ENCODE measurements at regions not wholly inside any gene's neighbourhood (a gene's known extent, or its start where the extent isn't known, plus 50 kb on each side); places are given as distances from the start of the nearest gene placed in this dataset.
"Not testable (repeated sequence)": the region's sequence is repeated elsewhere in the genome, so short reads cannot be mapped to it uniquely, and the experiment has no call there.

- WGBS, 10 experiments, result 17 to 57% (median 30%) methylated on average over 1 to 2 of the region's 2 CpGs; no CpG with 5 or more reads in 6 of the 10 experiments
- H3K4me3 ChIP-seq; H3K4me1 ChIP-seq (replicated peaks in 1 of 2); ATAC-seq (replicated peaks in 6 of 8); in situ Hi-C loops (cut with MboI; ENCODE audit: low pct_unique_long_range_greater_than_20kb in 2 of 9, low sequenced_read_pairs in 9 of 9, unreplicated experiment in 9 of 9); H3K27ac ChIP-seq: not testable (repeated sequence)
Measured at GRCh38 chr2:105989803-105990202, 204.3 kb downstream of the UXS1 start.

GRCh38 chr2:105989070-105989469 lies 205.0 kb downstream of the UXS1 start:
- no peak for ATAC-seq (replicated peaks in 6 of 8)
- Histone ChIP-seq H3K27ac (no peak overlapping the region), H3K4me1 (replicated peaks in 1 of 2) (no peaks in the 10 kb centered on the region), H3K4me3 (no peak overlapping the region)
- in situ Hi-C loops (cut with MboI; ENCODE audit: low pct_unique_long_range_greater_than_20kb in 2 of 9, low sequenced_read_pairs in 9 of 9, unreplicated experiment in 9 of 9), result no loop called here

GRCh38 chr2:105977807-105978206 lies 216.3 kb downstream of the UXS1 start:
- ATAC-seq (replicated peaks in 6 of 8), result no peak
- Histone ChIP-seq H3K4me3 (no peak overlapping the region), H3K27ac (no peak overlapping the region), H3K4me1 (replicated peaks in 1 of 2) (no peaks in the 10 kb centered on the region)
- WGBS, 10 experiments, result 20 to 100% (median 58%) methylated on average over 1 of the region's 1 CpG; no CpG with 5 or more reads in 3 of the 10 experiments
- in situ Hi-C loops (cut with MboI; ENCODE audit: low pct_unique_long_range_greater_than_20kb in 2 of 9, low sequenced_read_pairs in 9 of 9, unreplicated experiment in 9 of 9), result no loop called here

- Histone ChIP-seq H3K27ac (no peak overlapping the region), H3K4me1 (replicated peaks in 1 of 2) (no peaks in the 10 kb centered on the region), H3K4me3 (no peak overlapping the region)
- in situ Hi-C loops (cut with MboI; ENCODE audit: low pct_unique_long_range_greater_than_20kb in 2 of 9, low sequenced_read_pairs in 9 of 9, unreplicated experiment in 9 of 9), result no loop called here
- WGBS, 10 experiments, result 11 to 100% (median 80%) methylated on average over 1 to 5 of the region's 5 CpGs; no CpG with 5 or more reads in 1 of the 10 experiments
- ATAC-seq (replicated peaks in 6 of 8), result no peak
Measured at GRCh38 chr2:105977212-105977611, 216.9 kb downstream of the UXS1 start.

- in situ Hi-C loops (cut with MboI; ENCODE audit: low pct_unique_long_range_greater_than_20kb in 2 of 9, low sequenced_read_pairs in 9 of 9, unreplicated experiment in 9 of 9), result no loop called here
- ATAC-seq (replicated peaks in 6 of 8), result no peak
- H3K27ac ChIP-seq, result no peak overlapping the region
- H3K4me1 ChIP-seq (replicated peaks in 1 of 2), result no peaks in the 10 kb centered on the region
- H3K4me3 ChIP-seq, result no peak overlapping the region
Measured at GRCh38 chr2:105974812-105975211, 219.3 kb downstream of the UXS1 start.

GRCh38 chr2:105972927-105973326 lies 221.2 kb downstream of the UXS1 start:
- Histone ChIP-seq H3K4me1 (replicated peaks in 1 of 2) (no peaks in the 10 kb centered on the region), H3K4me3 (no peak overlapping the region), H3K27ac (no peak overlapping the region)
- ATAC-seq (replicated peaks in 6 of 8), result peak in 3 of 8 experiments; percentile 25 to 87 (median 53)
- in situ Hi-C loops (cut with MboI; ENCODE audit: low pct_unique_long_range_greater_than_20kb in 2 of 9, low sequenced_read_pairs in 9 of 9, unreplicated experiment in 9 of 9), result no loop called here
- 47 to 100% (median 59%) methylated on average over 1 to 4 of the region's 6 CpGs; no CpG with 5 or more reads in 2 of the 10 experiments for WGBS, 10 experiments

GRCh38 chr2:105972246-105972645 lies 221.9 kb downstream of the UXS1 start:
- no peak for ATAC-seq (replicated peaks in 6 of 8)

GRCh38 chr2:105969552-105969951 lies 224.5 kb downstream of the UXS1 start:
- Histone ChIP-seq H3K4me1 (replicated peaks in 1 of 2) (no peaks in the 10 kb centered on the region), H3K4me3 (no peak overlapping the region), H3K27ac (no peak overlapping the region)
- 48 to 81% (median 70%) methylated on average over 2 to 6 of the region's 7 CpGs; no CpG with 5 or more reads in 2 of the 10 experiments for WGBS, 10 experiments
- peak in 1 of 8 experiments; percentile 32 for ATAC-seq (replicated peaks in 6 of 8)
- in situ Hi-C loops (cut with MboI; ENCODE audit: low pct_unique_long_range_greater_than_20kb in 2 of 9, low sequenced_read_pairs in 9 of 9, unreplicated experiment in 9 of 9), result no loop called here

More at GRCh38 chr2:105972246-105972645, 221.9 kb downstream of the UXS1 start:
- Histone ChIP-seq H3K4me1 (replicated peaks in 1 of 2) (no peaks in the 10 kb centered on the region), H3K27ac (no peak overlapping the region), H3K4me3 (no peak overlapping the region)
- 0 to 61% (median 22%) methylated on average over 1 to 2 of the region's 3 CpGs; no CpG with 5 or more reads in 6 of the 10 experiments for WGBS, 10 experiments
- in situ Hi-C loops (cut with MboI; ENCODE audit: low pct_unique_long_range_greater_than_20kb in 2 of 9, low sequenced_read_pairs in 9 of 9, unreplicated experiment in 9 of 9), result no loop called here

GRCh38 chr2:105962221-105962620 lies 217.5 kb downstream of the NCK2 start:
- in situ Hi-C loops (cut with MboI; ENCODE audit: low pct_unique_long_range_greater_than_20kb in 2 of 9, low sequenced_read_pairs in 9 of 9, unreplicated experiment in 9 of 9), result no loop called here
- H3K4me1 ChIP-seq (replicated peaks in 1 of 2), result peaks cover 4 to 6% of the 10 kb centered on the region in 2 donors
- no peak overlapping the region for H3K4me3 ChIP-seq
- no peak overlapping the region for H3K27ac ChIP-seq
- no peak for ATAC-seq (replicated peaks in 6 of 8)
- 0 to 100% (median 58%) methylated on average over 1 to 5 of the region's 6 CpGs; no CpG with 5 or more reads in 1 of the 10 experiments for WGBS, 10 experiments

- Histone ChIP-seq H3K27ac (no peak overlapping the region), H3K4me3 (no peak overlapping the region), H3K4me1 (replicated peaks in 1 of 2) (peaks cover 4 to 6% of the 10 kb centered on the region in 2 donors)
- no peak for ATAC-seq (replicated peaks in 6 of 8)
- in situ Hi-C loops (cut with MboI; ENCODE audit: low pct_unique_long_range_greater_than_20kb in 2 of 9, low sequenced_read_pairs in 9 of 9, unreplicated experiment in 9 of 9), result no loop called here
- WGBS, 10 experiments, result 29 to 93% (median 75%) methylated on average over 2 to 6 of the region's 6 CpGs; no CpG with 5 or more reads in 2 of the 10 experiments
Measured at GRCh38 chr2:105961599-105962146, 217.0 kb downstream of the NCK2 start.

GRCh38 chr2:105959357-105959756 lies 214.6 kb downstream of the NCK2 start:
- in situ Hi-C loops (cut with MboI; ENCODE audit: low pct_unique_long_range_greater_than_20kb in 2 of 9, low sequenced_read_pairs in 9 of 9, unreplicated experiment in 9 of 9), result no loop called here
- Histone ChIP-seq H3K4me3 (no peak overlapping the region), H3K4me1 (replicated peaks in 1 of 2) (peaks cover 12 to 19% of the 10 kb centered on the region in 2 donors), H3K27ac (no peak overlapping the region)
- no peak for ATAC-seq (replicated peaks in 6 of 8)
- 29 to 100% (median 82%) methylated on average over 1 to 3 of the region's 4 CpGs; no CpG with 5 or more reads in 4 of the 10 experiments for WGBS, 10 experiments

- H3K4me1 ChIP-seq (replicated peaks in 1 of 2), result peaks cover 21 to 29% of the 10 kb centered on the region in 2 donors
- in situ Hi-C loops (cut with MboI; ENCODE audit: low pct_unique_long_range_greater_than_20kb in 2 of 9, low sequenced_read_pairs in 9 of 9, unreplicated experiment in 9 of 9), result no loop called here
- no peak overlapping the region for H3K27ac ChIP-seq
- WGBS, 10 experiments, result 17 to 90% (median 69%) methylated on average over 1 to 3 of the region's 3 CpGs; no CpG with 5 or more reads in 3 of the 10 experiments
- no peak overlapping the region for H3K4me3 ChIP-seq
- ATAC-seq (replicated peaks in 6 of 8), result peak in 3 of 8 experiments; percentile 10 to 20 (median 18)
Measured at GRCh38 chr2:105954891-105955290, 210.2 kb downstream of the NCK2 start.

GRCh38 chr2:105953942-105954341 lies 209.2 kb downstream of the NCK2 start:
- Histone ChIP-seq H3K27ac (no peak overlapping the region), H3K4me1 (replicated peaks in 1 of 2) (peaks cover 21 to 29% of the 10 kb centered on the region in 2 donors), H3K4me3 (no peak overlapping the region)
- WGBS, 10 experiments, result 63 to 100% (median 94%) methylated on average over 1 to 4 of the region's 4 CpGs; no CpG with 5 or more reads in 5 of the 10 experiments
- no peak for ATAC-seq (replicated peaks in 6 of 8)
- in situ Hi-C loops (cut with MboI; ENCODE audit: low pct_unique_long_range_greater_than_20kb in 2 of 9, low sequenced_read_pairs in 9 of 9, unreplicated experiment in 9 of 9), result no loop called here

GRCh38 chr2:105952131-105952530 lies 207.4 kb downstream of the NCK2 start:
- peaks cover 21 to 29% of the 10 kb centered on the region in 2 donors for H3K4me1 ChIP-seq (replicated peaks in 1 of 2)
- H3K4me3 ChIP-seq, result no peak overlapping the region
- in situ Hi-C loops (cut with MboI; ENCODE audit: low pct_unique_long_range_greater_than_20kb in 2 of 9, low sequenced_read_pairs in 9 of 9, unreplicated experiment in 9 of 9), result no loop called here
- no peak overlapping the region for H3K27ac ChIP-seq
- 0 to 100% (median 46%) methylated on average over 1 of the region's 1 CpG; no CpG with 5 or more reads in 3 of the 10 experiments for WGBS, 10 experiments
- ATAC-seq (replicated peaks in 6 of 8), result peak in 1 of 8 experiments; percentile 43

Measured in motor neuron (in vitro differentiated cells).